ENCODE measurements at regions not wholly inside any gene's neighbourhood (a gene's known extent, or its start where the extent isn't known, plus 50 kb on each side); places are given as distances from the start of the nearest gene placed in this dataset.

GRCh38 chr20:56731476-56731875, 102.4 kb downstream of the TFAP2C start:
- H3K9me2 ChIP-seq (replicated peaks; ENCODE audit: insufficient read depth): no peaks in the 10 kb centered on the region
- no peak overlapping the region for H3K4me3 ChIP-seq
- H4K20me1 ChIP-seq (ENCODE audit: insufficient read depth, poor library complexity, severe bottlenecking): no peaks in the 10 kb centered on the region
- 83% methylated on average over 4 of the region's 4 CpGs for WGBS (ENCODE audit: low lambda C conversion rate, missing lambda C conversion rate)
- peaks cover 5% of the 10 kb centered on the region for H3K27me3 ChIP-seq
- no peaks in the 10 kb centered on the region for H3K36me3 ChIP-seq (replicated peaks; ENCODE audit: insufficient read depth, low read depth)
- H2AFZ ChIP-seq: no peak overlapping the region
- no peak for DNase-seq (ENCODE audit: low spot score)
- H3K9me3 ChIP-seq (ENCODE audit: low read depth): no peaks in the 10 kb centered on the region
- H3K4me2 ChIP-seq: no peak overlapping the region
- TF ChIP-seq EZH2 (IDR thresholded peaks at IDR 0.05; ENCODE audit: borderline replicate concordance): no peak
- no peak for TF ChIP-seq CTCF (IDR thresholded peaks at IDR 0.05; ENCODE audit: poor library complexity)
- no peaks in the 10 kb centered on the region for H3K79me2 ChIP-seq
- H3K4me1 ChIP-seq (ENCODE audit: insufficient read depth): peaks cover 5% of the 10 kb centered on the region
- no peak overlapping the region for H3K27ac ChIP-seq

GRCh38 chr20:56733967-56734366, 104.9 kb downstream of the TFAP2C start:
- WGBS (ENCODE audit: low lambda C conversion rate, missing lambda C conversion rate): 35% methylated on average over 6 of the region's 6 CpGs
- no peak for DNase-seq (ENCODE audit: low spot score)
- no peak overlapping the region for H3K4me2 ChIP-seq

GRCh38 chr20:56735084-56735642, 106.1 kb downstream of the TFAP2C start:
- Histone ChIP-seq H3K4me1 (ENCODE audit: insufficient read depth) (peaks cover 5% of the 10 kb centered on the region), H3K27me3 (peaks cover 7% of the 10 kb centered on the region), H3K9me2 (replicated peaks; ENCODE audit: insufficient read depth) (no peaks in the 10 kb centered on the region), H3K27ac (no peak overlapping the region), H3K36me3 (replicated peaks; ENCODE audit: insufficient read depth, low read depth) (no peaks in the 10 kb centered on the region), H2AFZ (no peak overlapping the region), H3K79me2 (no peaks in the 10 kb centered on the region), H3K4me2 (peak overlapping the region; percentile 46), H3K9me3 (ENCODE audit: low read depth) (no peaks in the 10 kb centered on the region), H4K20me1 (ENCODE audit: insufficient read depth, poor library complexity, severe bottlenecking) (no peaks in the 10 kb centered on the region), H3K4me3 (no peak overlapping the region)
- no peak for DNase-seq (ENCODE audit: low spot score)
- WGBS (ENCODE audit: low lambda C conversion rate, missing lambda C conversion rate): 33% methylated on average over 15 of the region's 15 CpGs
- TF ChIP-seq EZH2phosphoT487 (IDR thresholded peaks at IDR 0.05; ENCODE audit: low read depth, severe bottlenecking, unreplicated experiment) (no peak), EZH2 (IDR thresholded peaks at IDR 0.05; ENCODE audit: borderline replicate concordance) (no peak), CTCF (IDR thresholded peaks at IDR 0.05; ENCODE audit: poor library complexity) (no peak)

More at GRCh38 chr20:56733967-56734366, 104.9 kb downstream of the TFAP2C start:
- H4K20me1 ChIP-seq (ENCODE audit: insufficient read depth, poor library complexity, severe bottlenecking): no peaks in the 10 kb centered on the region
- H3K9me3 ChIP-seq (ENCODE audit: low read depth): no peaks in the 10 kb centered on the region
- H3K27ac ChIP-seq: no peak overlapping the region
- no peaks in the 10 kb centered on the region for H3K36me3 ChIP-seq (replicated peaks; ENCODE audit: insufficient read depth, low read depth)
- H3K4me1 ChIP-seq (ENCODE audit: insufficient read depth): peaks cover 5% of the 10 kb centered on the region
- no peak for TF ChIP-seq EZH2 (IDR thresholded peaks at IDR 0.05; ENCODE audit: borderline replicate concordance)
- TF ChIP-seq CTCF (IDR thresholded peaks at IDR 0.05; ENCODE audit: poor library complexity): no peak
- TF ChIP-seq EZH2phosphoT487 (IDR thresholded peaks at IDR 0.05; ENCODE audit: low read depth, severe bottlenecking, unreplicated experiment): no peak
- no peak overlapping the region for H3K4me3 ChIP-seq
- no peaks in the 10 kb centered on the region for H3K9me2 ChIP-seq (replicated peaks; ENCODE audit: insufficient read depth)
- no peak overlapping the region for H2AFZ ChIP-seq
- peaks cover 7% of the 10 kb centered on the region for H3K27me3 ChIP-seq
- no peaks in the 10 kb centered on the region for H3K79me2 ChIP-seq
